Left hindlimb (tissue), 1 donor: ENCODE measurements at regions not wholly inside any gene's neighbourhood (a gene's known extent, or its start where the extent isn't known, plus 50 kb on each side); places are given as distances from the start of the nearest gene placed in this dataset.

Experiments used
- DNase-seq: peaks from one replicate; pipeline ENCODE4 v3.0.0-alpha.2; 2018

- no peak for DNase-seq
Measured at GRCh38 chr21:40990366-40990765, 143.4 kb upstream of the DSCAM start.

- no peak for DNase-seq
Measured at GRCh38 chr21:40997831-40998230, 150.9 kb upstream of the DSCAM start.

- no peak for DNase-seq
Measured at GRCh38 chr21:41000838-41001237, 153.9 kb upstream of the DSCAM start.

GRCh38 chr21:41006636-41007035 lies 159.7 kb upstream of the DSCAM start:
- DNase-seq: no peak

GRCh38 chr21:41008351-41008750 lies 159.6 kb upstream of the BACE2 start:
- DNase-seq: no peak

GRCh38 chr21:41008974-41009373 lies 159.0 kb upstream of the BACE2 start:
- no peak for DNase-seq

GRCh38 chr21:41009398-41010100 lies 158.4 kb upstream of the BACE2 start:
- no peak for DNase-seq

GRCh38 chr21:41010101-41010435 lies 157.9 kb upstream of the BACE2 start:
- no peak for DNase-seq

GRCh38 chr21:41011098-41011731 lies 156.7 kb upstream of the BACE2 start:
- DNase-seq: peak; percentile 68

GRCh38 chr21:41011951-41012366 lies 156.0 kb upstream of the BACE2 start:
- peak; percentile 66 for DNase-seq

GRCh38 chr21:41012425-41012824 lies 155.5 kb upstream of the BACE2 start:
- no peak for DNase-seq

GRCh38 chr21:41016472-41016871 lies 151.5 kb upstream of the BACE2 start:
- no peak for DNase-seq

- DNase-seq: no peak
Measured at GRCh38 chr21:41018431-41018830, 149.5 kb upstream of the BACE2 start.

- DNase-seq: no peak
Measured at GRCh38 chr21:41023936-41024335, 144.0 kb upstream of the BACE2 start.

GRCh38 chr21:41024341-41024740 lies 143.6 kb upstream of the BACE2 start:
- DNase-seq: no peak

GRCh38 chr21:41024746-41025254 lies 143.2 kb upstream of the BACE2 start:
- DNase-seq: peak; percentile 78

- no peak for DNase-seq
Measured at GRCh38 chr21:41029571-41029970, 138.4 kb upstream of the BACE2 start.

GRCh38 chr21:41031701-41032220 lies 136.2 kb upstream of the BACE2 start:
- no peak for DNase-seq

- no peak for DNase-seq
Measured at GRCh38 chr21:41032541-41032940, 135.4 kb upstream of the BACE2 start.

- no peak for DNase-seq
Measured at GRCh38 chr21:41037212-41037611, 130.7 kb upstream of the BACE2 start.

- no peak for DNase-seq
Measured at GRCh38 chr21:41037936-41038335, 130.0 kb upstream of the BACE2 start.

GRCh38 chr21:41043014-41043413 lies 124.9 kb upstream of the BACE2 start:
- DNase-seq: no peak

- DNase-seq: no peak
Measured at GRCh38 chr21:41045534-41046268, 122.3 kb upstream of the BACE2 start.

GRCh38 chr21:41048145-41048544 lies 119.8 kb upstream of the BACE2 start:
- DNase-seq: no peak
